ENCODE measurements at regions not wholly inside any gene's neighbourhood (a gene's known extent, or its start where the extent isn't known, plus 50 kb on each side); places are given as distances from the start of the nearest gene placed in this dataset.

DNA sequence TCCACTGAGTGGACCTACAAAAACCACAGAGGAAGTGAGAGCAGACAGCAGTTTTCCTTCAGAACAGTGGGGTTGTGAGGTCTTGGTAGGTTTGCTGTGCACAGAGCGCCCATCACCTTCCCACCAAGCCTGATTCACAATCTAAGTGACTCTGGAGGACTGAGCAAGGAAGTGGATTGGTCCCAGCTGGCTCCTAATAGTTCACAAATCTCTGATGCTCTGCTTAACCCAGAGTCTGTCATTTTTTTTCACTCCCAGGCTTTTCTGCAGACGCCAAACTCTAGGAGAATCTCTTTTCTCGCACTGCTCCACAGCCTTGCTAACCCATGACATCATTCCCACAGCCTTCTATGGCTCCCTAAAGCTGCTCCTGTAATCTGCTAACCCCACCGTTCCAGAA, 280.4 kb downstream of the C1D start:
- H3K27me3 ChIP-seq (ENCODE audit: control insufficient read depth in 4 of 4, insufficient read depth in 4 of 4, low read length in 3 of 4) = peaks cover 0 to 17% (median 0%) of the 10 kb centered on the region in 4 donors
- WGBS = 69% methylated on average over 4 of the region's 4 CpGs
- no peak for TF ChIP-seq NR2F2 (IDR thresholded peaks at IDR 0.05)
- TF ChIP-seq, protein P1, sequence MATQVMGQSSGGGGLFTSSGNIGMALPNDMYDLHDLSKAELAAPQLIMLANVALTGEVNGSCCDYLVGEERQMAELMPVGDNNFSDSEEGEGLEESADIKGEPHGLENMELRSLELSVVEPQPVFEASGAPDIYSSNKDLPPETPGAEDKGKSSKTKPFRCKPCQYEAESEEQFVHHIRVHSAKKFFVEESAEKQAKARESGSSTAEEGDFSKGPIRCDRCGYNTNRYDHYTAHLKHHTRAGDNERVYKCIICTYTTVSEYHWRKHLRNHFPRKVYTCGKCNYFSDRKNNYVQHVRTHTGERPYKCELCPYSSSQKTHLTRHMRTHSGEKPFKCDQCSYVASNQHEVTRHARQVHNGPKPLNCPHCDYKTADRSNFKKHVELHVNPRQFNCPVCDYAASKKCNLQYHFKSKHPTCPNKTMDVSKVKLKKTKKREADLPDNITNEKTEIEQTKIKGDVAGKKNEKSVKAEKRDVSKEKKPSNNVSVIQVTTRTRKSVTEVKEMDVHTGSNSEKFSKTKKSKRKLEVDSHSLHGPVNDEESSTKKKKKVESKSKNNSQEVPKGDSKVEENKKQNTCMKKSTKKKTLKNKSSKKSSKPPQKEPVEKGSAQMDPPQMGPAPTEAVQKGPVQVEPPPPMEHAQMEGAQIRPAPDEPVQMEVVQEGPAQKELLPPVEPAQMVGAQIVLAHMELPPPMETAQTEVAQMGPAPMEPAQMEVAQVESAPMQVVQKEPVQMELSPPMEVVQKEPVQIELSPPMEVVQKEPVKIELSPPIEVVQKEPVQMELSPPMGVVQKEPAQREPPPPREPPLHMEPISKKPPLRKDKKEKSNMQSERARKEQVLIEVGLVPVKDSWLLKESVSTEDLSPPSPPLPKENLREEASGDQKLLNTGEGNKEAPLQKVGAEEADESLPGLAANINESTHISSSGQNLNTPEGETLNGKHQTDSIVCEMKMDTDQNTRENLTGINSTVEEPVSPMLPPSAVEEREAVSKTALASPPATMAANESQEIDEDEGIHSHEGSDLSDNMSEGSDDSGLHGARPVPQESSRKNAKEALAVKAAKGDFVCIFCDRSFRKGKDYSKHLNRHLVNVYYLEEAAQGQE (IDR thresholded peaks at IDR 0.05) = no peak
- no peak for TF ChIP-seq FOXA2 (IDR thresholded peaks at IDR 0.05)
- DNase-seq (ENCODE audit: low spot score) = no peak
- H3K9ac ChIP-seq (ENCODE audit: low read depth in 1 of 2, low read length in 2 of 2) = no peak overlapping the region
- H3K36me3 ChIP-seq (ENCODE audit: control insufficient read depth in 4 of 4, insufficient read depth in 3 of 4, low read depth in 1 of 4, low read length in 3 of 4) = no peaks in the 10 kb centered on the region
- no peaks in the 10 kb centered on the region for H3K4me1 ChIP-seq (ENCODE audit: control insufficient read depth in 4 of 4, insufficient read depth in 4 of 4, low read length in 3 of 4)
- H3K27ac ChIP-seq (ENCODE audit: low read depth in 1 of 2, low read length in 2 of 2) = no peak overlapping the region
- no peaks in the 10 kb centered on the region for H3K9me3 ChIP-seq (ENCODE audit: control insufficient read depth in 4 of 4, low read length in 3 of 4)
- H3K4me3 ChIP-seq (ENCODE audit: low read depth in 1 of 3, low read length in 3 of 3) = no peak overlapping the region

DNA sequence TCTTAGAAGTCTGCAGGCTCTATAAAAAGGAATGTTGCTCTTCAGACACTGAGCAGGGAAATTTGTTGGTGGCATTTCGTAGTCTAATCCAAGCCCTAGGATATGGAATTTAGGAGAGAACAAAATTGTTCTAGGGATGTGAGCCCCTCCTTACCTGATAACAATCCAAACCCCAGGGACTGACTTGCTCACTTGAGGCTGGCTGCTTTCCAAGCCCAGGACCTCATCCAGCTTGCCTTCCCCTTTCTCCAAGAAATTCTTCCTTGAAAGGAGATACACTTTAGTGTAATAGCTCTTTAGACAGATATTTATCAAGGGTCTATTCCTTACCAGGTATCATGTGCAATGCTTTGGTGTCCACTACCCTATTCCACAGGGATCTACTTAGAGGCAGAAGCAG, 279.8 kb downstream of the C1D start:
- no peak overlapping the region for H3K4me3 ChIP-seq (ENCODE audit: low read depth in 1 of 3, low read length in 3 of 3)
- peaks cover 0 to 17% (median 0%) of the 10 kb centered on the region in 4 donors for H3K27me3 ChIP-seq (ENCODE audit: control insufficient read depth in 4 of 4, insufficient read depth in 4 of 4, low read length in 3 of 4)
- H3K27ac ChIP-seq (ENCODE audit: low read depth in 1 of 2, low read length in 2 of 2) = no peak overlapping the region
- no peak for DNase-seq (ENCODE audit: low spot score)
- WGBS = 64% methylated on average over 1 of the region's 1 CpG
- H3K9ac ChIP-seq (ENCODE audit: low read depth in 1 of 2, low read length in 2 of 2) = no peak overlapping the region
- no peaks in the 10 kb centered on the region for H3K9me3 ChIP-seq (ENCODE audit: control insufficient read depth in 4 of 4, low read length in 3 of 4)
- H3K4me1 ChIP-seq (ENCODE audit: control insufficient read depth in 4 of 4, insufficient read depth in 4 of 4, low read length in 3 of 4) = no peaks in the 10 kb centered on the region
- no peaks in the 10 kb centered on the region for H3K36me3 ChIP-seq (ENCODE audit: control insufficient read depth in 4 of 4, insufficient read depth in 3 of 4, low read depth in 1 of 4, low read length in 3 of 4)
- TF ChIP-seq, protein P2, sequence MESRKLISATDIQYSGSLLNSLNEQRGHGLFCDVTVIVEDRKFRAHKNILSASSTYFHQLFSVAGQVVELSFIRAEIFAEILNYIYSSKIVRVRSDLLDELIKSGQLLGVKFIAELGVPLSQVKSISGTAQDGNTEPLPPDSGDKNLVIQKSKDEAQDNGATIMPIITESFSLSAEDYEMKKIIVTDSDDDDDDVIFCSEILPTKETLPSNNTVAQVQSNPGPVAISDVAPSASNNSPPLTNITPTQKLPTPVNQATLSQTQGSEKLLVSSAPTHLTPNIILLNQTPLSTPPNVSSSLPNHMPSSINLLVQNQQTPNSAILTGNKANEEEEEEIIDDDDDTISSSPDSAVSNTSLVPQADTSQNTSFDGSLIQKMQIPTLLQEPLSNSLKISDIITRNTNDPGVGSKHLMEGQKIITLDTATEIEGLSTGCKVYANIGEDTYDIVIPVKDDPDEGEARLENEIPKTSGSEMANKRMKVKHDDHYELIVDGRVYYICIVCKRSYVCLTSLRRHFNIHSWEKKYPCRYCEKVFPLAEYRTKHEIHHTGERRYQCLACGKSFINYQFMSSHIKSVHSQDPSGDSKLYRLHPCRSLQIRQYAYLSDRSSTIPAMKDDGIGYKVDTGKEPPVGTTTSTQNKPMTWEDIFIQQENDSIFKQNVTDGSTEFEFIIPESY (IDR thresholded peaks at IDR 0.05) = no peak
- TF ChIP-seq SP1 (IDR thresholded peaks at IDR 0.05) (no peak), HNF4G (IDR thresholded peaks at IDR 0.05) (no peak), FOXA1 (IDR thresholded peaks at IDR 0.05) (no peak), JUND (IDR thresholded peaks at IDR 0.05) (no peak), EGR1 (IDR thresholded peaks at IDR 0.05; ENCODE audit: low read depth in 2 of 2) (no peak), RXRA (IDR thresholded peaks at IDR 0.05) (no peak), HNF4A (conservative IDR thresholded peaks at IDR 0.05) (no peak), FOXA2 (IDR thresholded peaks at IDR 0.05) (no peak), TAF1 (conservative IDR thresholded peaks at IDR 0.05) (no peak), NR2F2 (IDR thresholded peaks at IDR 0.05) (no peak), GABPA (IDR thresholded peaks at IDR 0.05 in 1 of 2, conservative IDR thresholded peaks at IDR 0.05 in 1 of 2) (no peak), RAD21 (IDR thresholded peaks at IDR 0.05) (no peak), YY1 (IDR thresholded peaks at IDR 0.05) (no peak)
- TF ChIP-seq, protein P1 (IDR thresholded peaks at IDR 0.05) = no peak
- TF ChIP-seq, protein P3, sequence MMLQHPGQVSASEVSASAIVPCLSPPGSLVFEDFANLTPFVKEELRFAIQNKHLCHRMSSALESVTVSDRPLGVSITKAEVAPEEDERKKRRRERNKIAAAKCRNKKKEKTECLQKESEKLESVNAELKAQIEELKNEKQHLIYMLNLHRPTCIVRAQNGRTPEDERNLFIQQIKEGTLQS (IDR thresholded peaks at IDR 0.05) = no peak
- TF ChIP-seq, protein P4, sequence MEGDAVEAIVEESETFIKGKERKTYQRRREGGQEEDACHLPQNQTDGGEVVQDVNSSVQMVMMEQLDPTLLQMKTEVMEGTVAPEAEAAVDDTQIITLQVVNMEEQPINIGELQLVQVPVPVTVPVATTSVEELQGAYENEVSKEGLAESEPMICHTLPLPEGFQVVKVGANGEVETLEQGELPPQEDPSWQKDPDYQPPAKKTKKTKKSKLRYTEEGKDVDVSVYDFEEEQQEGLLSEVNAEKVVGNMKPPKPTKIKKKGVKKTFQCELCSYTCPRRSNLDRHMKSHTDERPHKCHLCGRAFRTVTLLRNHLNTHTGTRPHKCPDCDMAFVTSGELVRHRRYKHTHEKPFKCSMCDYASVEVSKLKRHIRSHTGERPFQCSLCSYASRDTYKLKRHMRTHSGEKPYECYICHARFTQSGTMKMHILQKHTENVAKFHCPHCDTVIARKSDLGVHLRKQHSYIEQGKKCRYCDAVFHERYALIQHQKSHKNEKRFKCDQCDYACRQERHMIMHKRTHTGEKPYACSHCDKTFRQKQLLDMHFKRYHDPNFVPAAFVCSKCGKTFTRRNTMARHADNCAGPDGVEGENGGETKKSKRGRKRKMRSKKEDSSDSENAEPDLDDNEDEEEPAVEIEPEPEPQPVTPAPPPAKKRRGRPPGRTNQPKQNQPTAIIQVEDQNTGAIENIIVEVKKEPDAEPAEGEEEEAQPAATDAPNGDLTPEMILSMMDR (IDR thresholded peaks at IDR 0.05; ENCODE audit: low read depth, low read length, missing input control) = no peak
- TF ChIP-seq, protein P5, sequence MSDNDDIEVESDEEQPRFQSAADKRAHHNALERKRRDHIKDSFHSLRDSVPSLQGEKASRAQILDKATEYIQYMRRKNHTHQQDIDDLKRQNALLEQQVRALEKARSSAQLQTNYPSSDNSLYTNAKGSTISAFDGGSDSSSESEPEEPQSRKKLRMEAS (IDR thresholded peaks at IDR 0.05) = no peak
